SK-N-MC (cell line): ENCODE measurements at regions not wholly inside any gene's neighbourhood (a gene's known extent, or its start where the extent isn't known, plus 50 kb on each side); places are given as distances from the start of the nearest gene placed in this dataset.

Experiments
- DNase-seq: peaks from one replicate; pipeline ENCODE4 v3.0.0-alpha.2; 2011; ENCODE audit warnings: low read depth, low spot score
- H3K27ac ChIP-seq: fragments of 200-600 bp; sonication (generic); 2 replicates; pipeline ENCODE4 v1.5.1; 2016; ENCODE audit warnings: mixed run types
- H3K36me3 ChIP-seq: fragments of 200-600 bp; sonication (generic); 2 replicates; pipeline ENCODE4 v1.6.1; 2017; ENCODE audit warnings: antibody characterized with exemption, low read length, mixed read lengths; ENCODE audit not compliant: insufficient read depth
- H3K4me3 ChIP-seq: fragments of 200-600 bp; sonication (generic); 2 replicates; pipeline ENCODE4 v1.5.1; 2016
- H3K9ac ChIP-seq: fragments of 200-600 bp; sonication (generic); 2 replicates; pipeline ENCODE4 v1.8.0; 2017; ENCODE audit warnings: mixed run types, mixed read lengths; ENCODE audit not compliant: insufficient read length
- H3K9me3 ChIP-seq: fragments of 200-600 bp; sonication (generic); 2 replicates; pipeline ENCODE4 v1.6.1; 2017; ENCODE audit warnings: low read depth, mild to moderate bottlenecking, antibody characterized with exemption, low read length, moderate library complexity, mixed read lengths
- EZH2 ChIP-seq: fragments of 200-600 bp; sonication (generic); IDR thresholded peaks from one replicate; pipeline ENCODE4 v1.6.1; 2017; ENCODE audit warnings: antibody characterized with exemption
- FOXP2 ChIP-seq: optimal IDR thresholded peaks from 2 replicates; pipeline ENCODE3; 2011; ENCODE audit warnings: mild to moderate bottlenecking, moderate library complexity; ENCODE audit not compliant: insufficient read depth; ENCODE audit errors: extremely low read length, control extremely low read depth
- POLR2AphosphoS5 ChIP-seq: IDR thresholded peaks from 2 replicates; pipeline ENCODE4 v1.6.1; 2012; ENCODE audit warnings: mild to moderate bottlenecking, low read depth, low read length, borderline replicate concordance

DNA sequence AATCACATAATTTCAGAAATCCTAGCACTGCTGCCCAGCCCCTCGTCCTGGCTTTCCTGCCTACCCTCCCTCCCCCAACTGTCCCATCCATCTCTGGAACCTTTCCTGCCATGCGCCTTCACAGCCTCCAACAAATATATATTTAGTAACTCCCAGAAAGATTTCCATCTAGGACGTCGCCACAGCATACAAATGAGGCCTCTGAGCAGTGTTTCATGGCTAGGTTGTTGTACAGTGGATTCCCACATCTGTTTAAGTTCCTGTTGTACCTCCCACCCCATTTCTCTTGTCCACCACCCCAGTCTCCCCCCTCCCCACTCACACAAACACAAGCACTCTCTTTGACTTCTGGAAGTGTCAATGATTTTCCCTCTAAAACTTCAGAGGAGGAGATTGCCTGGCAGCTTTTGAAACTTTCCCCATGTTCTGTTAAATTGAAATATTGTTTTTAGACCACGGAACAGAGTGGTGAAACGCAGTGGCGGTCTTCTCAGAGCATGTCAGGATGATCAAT is 280.3 kb upstream of the RORA start:
- H3K4me3 ChIP-seq: no peak overlapping the region

GRCh38 chr15:61503383-61503969 is 274.4 kb upstream of the RORA start:
- no peaks in the 10 kb centered on the region for H3K36me3 ChIP-seq
- H3K9ac ChIP-seq: no peak overlapping the region
- TF ChIP-seq EZH2 (no peak), POLR2AphosphoS5 (no peak)
- no peak overlapping the region for H3K4me3 ChIP-seq
- no peak for DNase-seq
- no peak overlapping the region for H3K27ac ChIP-seq
- no peaks in the 10 kb centered on the region for H3K9me3 ChIP-seq

More for the DNA sequence above, 280.3 kb upstream of the RORA start:
- Histone ChIP-seq H3K9me3 (no peaks in the 10 kb centered on the region), H3K36me3 (no peaks in the 10 kb centered on the region), H3K9ac (no peak overlapping the region), H3K27ac (no peak overlapping the region)
- TF ChIP-seq POLR2AphosphoS5: no peak
- TF ChIP-seq FOXP2: no peak
- TF ChIP-seq EZH2: no peak
- no peak for DNase-seq

GRCh38 chr15:61501815-61502389 is 272.8 kb upstream of the RORA start:
- Histone ChIP-seq H3K27ac (no peak overlapping the region), H3K9ac (no peak overlapping the region), H3K36me3 (no peaks in the 10 kb centered on the region), H3K9me3 (no peaks in the 10 kb centered on the region), H3K4me3 (no peak overlapping the region)
- TF ChIP-seq EZH2 (no peak), FOXP2 (no peak), POLR2AphosphoS5 (no peak)
- DNase-seq: no peak

DNA sequence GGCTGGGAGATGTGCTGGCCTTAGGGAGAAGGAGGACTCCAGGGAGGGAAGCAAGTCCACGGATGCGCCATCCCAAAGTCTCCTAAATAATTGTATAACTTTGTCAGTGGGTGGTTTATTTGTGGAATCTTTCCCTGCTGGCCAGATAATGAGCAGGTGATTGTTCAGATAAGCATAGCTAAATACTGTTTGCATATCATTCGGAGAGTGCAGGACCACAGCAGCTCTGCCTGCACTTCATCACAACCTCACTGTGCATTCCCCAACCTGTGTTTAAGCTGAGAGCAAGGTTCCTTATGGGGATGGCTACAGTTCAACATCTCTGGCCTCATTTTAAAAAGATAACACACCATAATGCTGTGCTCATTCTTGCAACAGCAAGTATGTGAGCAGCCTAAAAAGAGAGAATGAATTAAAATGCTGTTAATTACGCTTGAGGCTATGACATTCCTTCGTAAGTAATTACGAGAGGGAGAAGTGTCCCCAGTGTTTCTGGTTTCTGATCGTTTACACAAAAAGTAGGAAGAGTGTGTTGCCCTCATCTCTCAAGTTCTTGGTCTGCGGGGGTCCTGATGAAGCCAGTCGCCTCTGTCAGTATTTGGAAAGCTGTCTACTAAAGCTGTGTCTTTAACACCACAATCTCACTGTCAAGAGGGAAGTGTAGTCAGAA is 272.0 kb upstream of the RORA start:
- H3K4me3 ChIP-seq: no peak overlapping the region
- H3K9ac ChIP-seq: no peak overlapping the region
- TF ChIP-seq EZH2: no peak
- TF ChIP-seq POLR2AphosphoS5: no peak
- no peak for TF ChIP-seq FOXP2
- H3K9me3 ChIP-seq: no peaks in the 10 kb centered on the region
- no peak for DNase-seq
- no peak overlapping the region for H3K27ac ChIP-seq
- H3K36me3 ChIP-seq: no peaks in the 10 kb centered on the region

- H3K9ac ChIP-seq: no peak overlapping the region
- no peak overlapping the region for H3K4me3 ChIP-seq
- no peaks in the 10 kb centered on the region for H3K36me3 ChIP-seq
- no peaks in the 10 kb centered on the region for H3K9me3 ChIP-seq
- no peak overlapping the region for H3K27ac ChIP-seq
- TF ChIP-seq FOXP2 (no peak), EZH2 (no peak), POLR2AphosphoS5 (no peak)
- DNase-seq: no peak
These were observed 271.4 kb upstream of the RORA start for GRCh38 chr15:61500523-61500922.

GRCh38 chr15:61499376-61499775 is 270.3 kb upstream of the RORA start:
- H3K4me3 ChIP-seq: no peak overlapping the region
- no peak overlapping the region for H3K9ac ChIP-seq
- DNase-seq: no peak
- no peak for TF ChIP-seq POLR2AphosphoS5
- no peak for TF ChIP-seq EZH2
- no peak overlapping the region for H3K27ac ChIP-seq
- no peaks in the 10 kb centered on the region for H3K9me3 ChIP-seq
- no peaks in the 10 kb centered on the region for H3K36me3 ChIP-seq

GRCh38 chr15:61489571-61489970 is 260.5 kb upstream of the RORA start:
- no peak for DNase-seq
- Histone ChIP-seq H3K9ac (no peak overlapping the region), H3K4me3 (no peak overlapping the region), H3K27ac (no peak overlapping the region), H3K36me3 (no peaks in the 10 kb centered on the region), H3K9me3 (no peaks in the 10 kb centered on the region)
- TF ChIP-seq FOXP2 (no peak), EZH2 (no peak), POLR2AphosphoS5 (no peak)

- H3K9me3 ChIP-seq: no peaks in the 10 kb centered on the region
- H3K27ac ChIP-seq: no peak overlapping the region
- no peak for DNase-seq
- H3K9ac ChIP-seq: no peak overlapping the region
- no peak overlapping the region for H3K4me3 ChIP-seq
- no peaks in the 10 kb centered on the region for H3K36me3 ChIP-seq
- TF ChIP-seq EZH2: no peak
- no peak for TF ChIP-seq FOXP2
- no peak for TF ChIP-seq POLR2AphosphoS5
These were observed 254.5 kb upstream of the RORA start for GRCh38 chr15:61483599-61483998.
